Stimulated activated CD4-positive, alpha-beta T cell treated with anti-CD3 and anti-CD28 coated beads, Interleukin-12 subunit alpha, Interleukin-12 subunit beta, amount 100 ng/mL, for 24 hours (primary cell): ENCODE measurements at regions not wholly inside any gene's neighbourhood (a gene's known extent, or its start where the extent isn't known, plus 50 kb on each side); places are given as distances from the start of the nearest gene placed in this dataset.
"Not testable (repeated sequence)": the region's sequence is repeated elsewhere in the genome, so short reads cannot be mapped to it uniquely, and the experiment has no call there.

Experiments
- DNase-seq, 2 experiments: peaks; one replicate each; pipeline ENCODE4 v3.0.0-alpha.2; 2020; ENCODE audit warnings: low read depth in 2 of 2

DNA sequence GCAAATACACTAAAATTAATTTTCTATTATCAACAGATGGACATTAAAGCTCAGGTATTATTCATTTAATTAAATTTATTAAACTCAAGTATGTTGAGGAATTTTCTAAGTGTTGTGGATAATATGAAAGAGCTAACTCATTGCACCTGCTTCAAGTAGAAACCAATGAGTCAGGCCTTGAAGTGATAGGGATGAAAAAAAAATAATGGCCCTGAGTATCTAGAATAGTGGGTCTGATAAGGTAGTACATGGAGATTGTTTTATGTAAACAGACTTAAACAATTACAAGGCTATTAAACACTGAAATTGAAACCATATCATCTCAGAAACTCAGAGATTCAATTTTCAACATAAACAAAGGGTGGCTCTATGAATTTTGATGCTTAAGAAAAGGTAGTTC lies 857.1 kb upstream of the GBE1 start:
- no peak for DNase-seq

DNA sequence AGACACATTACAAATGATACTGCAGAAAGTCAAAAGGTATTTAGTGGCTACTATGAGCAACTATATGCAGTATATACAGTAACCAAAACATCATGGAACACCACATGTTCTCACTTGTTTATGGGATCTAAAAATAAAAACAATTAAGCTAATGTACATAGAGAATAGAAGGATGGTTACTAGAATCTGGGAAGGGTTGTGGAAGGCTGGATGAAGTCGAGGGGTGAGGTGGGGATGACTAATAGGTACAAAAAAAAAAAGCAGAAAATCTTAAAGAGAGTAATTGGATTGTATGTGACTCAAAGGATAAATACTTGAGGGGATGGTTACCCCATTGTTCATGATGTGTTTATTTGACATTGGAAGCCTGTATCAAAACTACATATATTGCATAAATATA lies 848.8 kb upstream of the GBE1 start:
- DNase-seq: no peak

DNA sequence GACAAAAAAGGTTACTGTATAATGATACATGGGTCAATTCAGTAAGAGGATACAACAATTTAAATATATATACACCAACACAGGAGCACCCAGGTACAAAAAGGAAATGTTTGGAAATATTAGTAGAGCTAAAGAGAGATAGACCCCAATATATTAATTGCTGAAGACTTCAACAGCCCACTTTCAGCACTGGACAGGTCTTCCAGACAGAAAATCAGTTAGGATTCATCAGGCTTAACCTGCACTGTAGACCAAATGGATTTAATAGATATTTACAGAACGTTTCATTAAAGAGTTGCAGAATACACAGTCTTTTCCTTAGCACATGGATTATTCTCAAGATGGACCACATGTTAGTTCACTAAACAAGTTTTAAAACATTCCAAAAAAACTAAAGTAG lies 845.9 kb upstream of the GBE1 start:
- no peak for DNase-seq

DNA sequence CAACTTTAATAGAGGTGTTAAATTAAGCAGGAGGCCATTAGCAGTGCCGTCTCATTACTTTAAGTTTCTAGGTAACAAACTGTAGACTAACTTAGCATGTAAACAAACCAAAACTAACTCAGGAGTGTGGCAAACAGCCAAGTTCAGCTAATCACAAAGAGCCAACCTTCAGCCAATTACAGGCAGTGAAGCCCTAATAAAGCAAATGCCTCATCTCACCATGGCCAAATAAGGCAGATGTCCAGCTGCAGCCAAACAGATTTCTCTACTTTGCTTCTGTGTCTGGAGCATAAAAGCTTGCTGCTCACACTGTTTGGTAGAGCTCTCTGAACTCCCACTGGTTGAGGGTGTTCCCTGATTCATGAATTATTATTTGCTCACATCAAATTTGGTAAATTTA lies 835.4 kb upstream of the GBE1 start:
- DNase-seq: no peak

DNA sequence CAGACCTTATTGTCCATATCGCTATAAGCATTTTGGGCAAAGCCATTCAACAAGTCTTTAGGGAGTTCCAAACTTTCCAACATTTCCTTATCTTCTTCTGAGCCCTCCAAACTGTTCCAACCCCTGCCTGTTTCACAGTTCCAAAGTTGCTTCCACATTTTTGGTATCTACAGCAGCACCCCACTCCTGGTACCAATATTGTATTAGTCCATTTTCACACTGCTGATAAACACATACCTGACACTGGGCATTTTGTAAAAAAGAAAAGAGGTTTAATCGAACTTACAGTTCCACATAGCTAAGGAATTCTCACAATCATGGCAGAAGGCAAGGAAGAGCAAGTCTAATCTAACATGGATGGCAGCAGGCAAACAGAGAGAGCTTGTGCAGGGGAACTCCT lies 834.1 kb upstream of the GBE1 start:
- no peak for DNase-seq

DNA sequence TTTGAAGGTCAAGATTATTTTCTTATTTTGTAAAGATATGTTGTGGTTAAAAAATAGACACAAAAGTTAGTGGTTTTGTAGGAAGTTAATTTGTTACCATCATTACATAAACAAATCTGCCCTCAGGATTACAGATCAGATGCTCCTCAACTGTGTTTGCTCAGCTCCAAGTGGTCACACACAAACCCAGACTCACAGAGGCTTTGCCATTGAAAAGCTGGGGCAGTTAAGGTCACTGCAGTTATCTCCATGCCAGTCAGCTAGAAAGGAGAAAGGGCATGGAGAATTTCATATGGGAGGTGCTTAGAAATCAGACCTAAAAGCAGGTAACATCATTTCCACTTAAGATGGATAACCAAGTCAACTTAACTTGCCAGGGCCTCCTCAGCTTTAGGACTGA lies 825.7 kb upstream of the GBE1 start:
- DNase-seq: no peak

DNA sequence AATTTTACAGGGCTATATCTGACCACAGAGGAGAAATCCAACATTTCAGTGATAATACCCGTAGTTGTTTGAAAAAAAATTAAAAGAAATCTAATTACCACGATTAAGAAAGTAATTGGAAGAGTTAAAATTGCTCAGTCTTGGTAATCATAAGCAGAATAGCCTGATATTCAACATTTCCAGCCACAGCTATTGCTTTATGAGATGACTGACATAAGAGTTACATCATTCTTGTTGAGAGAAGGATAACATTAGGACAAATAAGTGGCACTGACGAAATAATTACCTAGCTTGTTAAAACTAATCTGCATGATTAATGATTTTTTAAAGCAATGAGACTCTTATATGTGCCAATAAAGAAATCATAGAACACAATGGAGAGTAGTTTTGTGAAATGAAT lies 825.0 kb upstream of the GBE1 start:
- DNase-seq: no peak

DNA sequence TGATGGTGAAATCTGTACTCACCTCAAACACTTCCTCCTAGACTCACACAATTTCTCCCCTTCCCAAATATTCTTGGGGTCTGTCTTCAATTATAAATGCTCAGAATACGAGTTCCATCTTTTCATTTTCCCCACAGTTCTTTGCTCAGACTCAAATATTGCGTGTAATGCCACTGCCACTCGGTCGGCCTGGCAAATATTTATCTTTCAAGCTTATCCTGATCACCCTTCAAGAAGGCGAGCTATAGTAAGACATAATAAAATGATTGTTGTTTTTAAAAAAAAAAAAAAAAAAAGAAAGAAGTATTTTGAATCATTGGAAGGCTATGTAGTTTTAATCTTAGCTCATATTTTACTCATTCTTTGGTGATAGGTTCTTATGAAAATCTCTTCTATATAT lies 824.6 kb upstream of the GBE1 start:
- not testable (repeated sequence) for DNase-seq

DNA sequence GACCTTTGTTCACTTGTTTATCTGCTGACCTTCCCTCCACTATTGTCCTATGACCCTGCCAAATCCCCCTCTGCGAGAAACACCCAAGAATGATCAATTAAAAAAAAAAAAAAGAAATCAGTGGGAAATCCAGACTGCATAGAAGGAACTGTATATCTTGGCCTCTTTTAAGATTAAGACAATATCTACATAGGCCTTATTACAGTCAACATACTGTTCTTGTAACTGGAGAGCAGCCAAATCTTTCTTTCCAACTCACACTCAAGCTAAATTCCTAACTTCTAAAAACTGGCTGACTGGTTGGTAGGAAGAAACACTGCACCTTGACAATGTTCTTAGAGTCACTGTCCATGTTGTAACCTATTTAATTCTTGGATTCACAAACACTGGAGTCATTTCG lies 824.1 kb upstream of the GBE1 start:
- not testable (repeated sequence) for DNase-seq

DNA sequence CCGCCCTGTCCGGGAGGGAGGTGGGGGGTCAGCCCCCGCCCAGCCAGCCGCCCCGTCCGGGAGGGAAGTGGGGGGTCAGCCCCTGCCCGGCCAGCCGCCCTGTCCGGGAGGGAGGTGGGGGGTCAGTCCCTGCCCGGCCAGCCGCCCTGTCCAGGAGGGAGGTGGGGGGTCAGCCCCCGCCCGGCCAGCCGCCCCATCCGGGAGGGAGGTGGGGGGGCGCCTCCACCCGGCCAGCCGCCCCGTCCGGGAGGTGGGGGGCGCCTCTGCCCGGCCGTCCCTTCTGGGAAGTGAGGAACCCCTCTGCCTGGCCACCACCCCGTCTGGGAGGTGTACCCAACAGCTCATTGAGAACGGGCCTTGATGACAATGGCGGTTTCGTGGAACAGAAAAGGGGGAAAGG lies 823.4 kb upstream of the GBE1 start:
- not testable (repeated sequence) for DNase-seq

DNA sequence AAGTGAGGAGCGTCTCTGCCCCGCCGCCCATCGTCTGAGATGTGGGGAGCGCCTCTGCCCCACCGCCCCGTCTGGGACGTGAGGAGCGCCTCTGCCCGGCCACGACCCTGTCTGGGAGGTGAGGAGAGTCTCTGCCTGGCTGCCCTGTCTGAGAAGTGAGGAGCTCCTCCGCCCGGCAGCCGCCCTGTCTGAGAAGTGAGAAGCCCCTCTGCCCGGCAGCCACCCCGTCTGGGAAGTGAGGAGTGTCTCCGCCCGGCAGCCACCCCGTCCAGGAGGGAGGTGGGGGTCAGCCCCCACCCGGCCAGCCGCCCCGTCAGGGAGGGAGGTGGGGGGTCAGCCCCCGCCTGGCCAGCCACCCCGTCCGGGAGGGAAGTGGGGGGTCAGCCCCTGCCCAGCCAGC lies 823.0 kb upstream of the GBE1 start:
- not testable (repeated sequence) for DNase-seq

DNA sequence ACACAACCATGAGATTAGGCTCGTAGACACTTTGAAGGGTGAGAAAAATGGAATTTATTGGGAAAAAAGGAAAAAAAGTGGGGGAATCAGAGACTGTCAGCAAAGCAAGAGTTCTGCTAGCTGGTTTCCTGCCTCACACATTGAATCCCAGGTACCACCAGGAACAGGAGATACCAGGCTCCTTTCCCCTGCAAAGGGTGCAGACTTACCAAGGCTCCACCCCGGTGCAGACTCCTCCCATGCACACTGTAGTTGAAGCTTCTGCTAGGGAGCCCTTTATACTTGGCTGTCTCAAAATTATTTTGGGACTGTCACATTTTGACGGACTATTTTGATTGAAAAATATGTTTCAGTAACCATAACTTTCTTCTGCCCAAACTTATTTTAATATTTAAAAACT lies 819.9 kb upstream of the GBE1 start:
- DNase-seq: no peak

DNA sequence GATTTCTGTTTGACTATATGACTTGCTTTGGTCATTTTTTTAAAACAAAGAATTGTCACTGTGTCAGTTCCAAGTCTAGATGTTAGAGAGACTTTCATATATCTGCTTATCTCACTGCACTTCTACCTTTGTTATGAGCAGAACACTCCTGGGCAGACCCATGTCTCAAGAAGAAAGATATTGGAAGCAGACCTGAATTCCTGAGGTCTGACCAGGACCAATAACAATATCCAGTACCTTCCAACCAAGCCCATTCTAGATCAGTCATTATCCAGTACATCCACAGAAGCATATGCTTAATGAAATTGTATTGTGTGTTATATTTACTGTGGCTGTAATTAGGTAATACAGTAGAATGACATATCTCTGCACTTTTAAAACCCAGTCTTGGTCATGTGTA lies 811.3 kb upstream of the GBE1 start:
- no peak for DNase-seq

DNA sequence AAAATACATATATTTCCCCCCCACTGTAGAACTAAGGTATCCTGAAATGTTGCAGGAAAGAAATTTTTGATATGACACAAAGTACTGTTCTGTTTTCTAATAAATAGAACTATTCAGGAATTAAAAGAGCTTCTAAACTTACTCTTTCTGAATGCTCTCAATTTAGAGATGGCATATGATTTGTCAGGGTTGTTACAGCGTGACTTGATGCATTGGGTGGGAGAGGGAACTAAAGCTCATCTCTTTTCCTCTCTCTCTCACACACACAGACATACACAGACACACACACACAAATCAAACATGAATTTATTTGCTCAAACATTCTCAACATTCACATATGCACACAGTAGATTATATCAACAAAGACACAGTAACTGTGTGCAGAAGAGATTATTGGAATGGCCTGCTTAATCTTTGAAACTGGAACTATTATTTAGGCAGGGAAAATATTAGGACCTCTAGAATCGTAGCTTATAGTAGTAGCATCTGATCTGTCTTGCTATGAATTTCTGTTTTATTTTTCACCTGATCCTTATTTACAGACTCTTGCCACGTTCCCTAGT lies 807.4 kb upstream of the GBE1 start:
- no peak for DNase-seq

DNA sequence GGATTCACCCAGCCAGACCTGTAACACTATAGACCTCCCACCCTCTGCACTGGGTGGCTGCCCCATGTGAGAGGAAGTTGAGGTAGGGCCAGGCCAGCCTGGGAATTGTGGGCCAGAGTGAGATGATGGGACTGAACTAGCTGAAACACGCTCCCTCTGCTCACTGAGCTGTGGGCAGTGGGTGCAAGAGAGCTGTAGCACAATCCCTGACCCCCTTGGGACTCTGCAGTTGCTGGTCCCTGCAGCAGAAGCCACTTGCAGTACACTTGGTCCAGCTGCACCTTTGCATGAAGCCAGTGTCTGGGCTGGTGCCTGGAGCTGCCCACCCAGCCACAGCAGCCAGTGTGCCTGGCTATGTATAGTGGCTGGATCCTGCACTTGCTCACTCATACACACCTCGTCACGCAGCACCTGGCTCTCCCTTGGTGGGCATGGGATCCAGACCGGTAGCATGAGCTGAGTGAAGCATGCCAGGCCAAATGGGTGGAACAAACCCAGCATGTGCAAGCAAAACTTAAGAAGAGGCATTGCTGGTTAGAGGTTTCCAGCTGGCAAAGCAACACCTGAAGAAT lies 805.7 kb upstream of the GBE1 start:
- no peak for DNase-seq

DNA sequence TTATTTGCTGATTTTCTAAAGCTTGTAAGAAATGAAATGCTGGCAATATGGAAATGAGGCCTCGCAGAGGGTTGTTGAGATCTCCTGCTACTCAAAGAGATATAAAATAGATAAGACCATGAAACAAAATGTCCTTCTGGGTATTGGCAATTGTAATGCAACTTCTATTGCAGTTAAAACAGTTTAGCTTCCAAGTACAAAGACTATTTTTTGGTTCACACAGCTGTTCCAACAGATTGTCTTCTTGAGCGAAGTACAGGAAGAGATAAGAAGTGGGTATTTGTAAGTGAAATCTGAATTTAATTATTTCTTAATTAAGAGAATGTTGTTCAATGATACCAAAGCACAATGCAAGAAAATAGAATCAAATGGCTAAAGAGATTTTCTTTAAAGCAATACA lies 801.5 kb upstream of the GBE1 start:
- DNase-seq: no peak

DNA sequence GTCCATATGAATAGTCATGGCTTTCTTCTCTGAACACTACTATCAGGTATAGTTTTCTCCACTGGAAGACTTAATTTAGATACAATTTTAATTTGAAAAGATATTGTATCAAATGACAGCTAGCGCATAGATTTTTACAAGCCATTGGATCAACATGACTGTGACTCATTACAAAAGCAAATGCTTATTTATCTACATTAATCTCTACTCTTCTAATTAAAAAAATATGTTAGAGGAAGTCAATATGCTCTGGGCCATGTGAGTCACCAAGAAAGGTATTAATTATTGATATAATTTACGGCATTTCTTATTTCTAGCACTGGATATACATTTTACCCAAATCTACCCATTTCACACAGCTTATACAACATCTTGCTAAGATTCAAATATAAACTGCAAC lies 800.3 kb upstream of the GBE1 start:
- DNase-seq: no peak

DNA sequence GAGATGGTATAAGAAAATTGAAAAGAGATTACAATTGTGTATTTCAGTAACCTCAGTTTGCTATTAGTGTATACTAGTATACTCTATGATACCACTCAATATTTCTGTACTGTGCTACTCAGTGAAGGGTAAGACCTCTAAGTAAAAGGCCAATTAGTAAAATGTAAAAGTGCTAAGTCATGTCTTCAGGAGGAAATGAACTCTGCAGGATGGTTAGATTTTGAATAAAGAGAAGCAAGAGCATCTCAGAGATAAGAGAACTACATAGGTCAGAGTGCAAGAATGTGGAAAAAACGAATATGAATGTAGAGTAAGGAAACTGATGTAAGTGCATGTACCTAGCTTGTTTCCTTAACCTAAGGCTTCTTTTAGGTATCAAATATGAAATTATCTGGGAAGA lies 796.6 kb upstream of the GBE1 start:
- DNase-seq: no peak

DNA sequence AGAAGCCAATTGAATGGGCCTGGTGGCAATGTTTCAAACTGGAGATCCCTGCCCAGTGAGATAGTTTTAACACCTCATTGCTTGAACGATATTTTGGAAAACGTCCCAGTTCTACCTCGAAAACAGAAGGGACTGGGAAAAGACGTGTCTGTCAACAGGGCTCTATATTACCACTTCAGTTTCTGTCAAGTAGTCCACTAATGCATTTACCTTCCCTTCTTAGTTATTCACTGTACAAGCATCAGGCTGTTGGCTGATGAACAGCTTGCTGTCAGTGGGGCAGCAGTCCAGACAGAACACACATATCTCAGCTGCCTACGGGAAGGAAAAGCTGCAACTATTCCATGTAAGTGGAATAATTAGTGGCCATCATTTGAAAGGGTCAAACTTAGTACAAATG lies 794.7 kb upstream of the GBE1 start:
- DNase-seq: no peak

DNA sequence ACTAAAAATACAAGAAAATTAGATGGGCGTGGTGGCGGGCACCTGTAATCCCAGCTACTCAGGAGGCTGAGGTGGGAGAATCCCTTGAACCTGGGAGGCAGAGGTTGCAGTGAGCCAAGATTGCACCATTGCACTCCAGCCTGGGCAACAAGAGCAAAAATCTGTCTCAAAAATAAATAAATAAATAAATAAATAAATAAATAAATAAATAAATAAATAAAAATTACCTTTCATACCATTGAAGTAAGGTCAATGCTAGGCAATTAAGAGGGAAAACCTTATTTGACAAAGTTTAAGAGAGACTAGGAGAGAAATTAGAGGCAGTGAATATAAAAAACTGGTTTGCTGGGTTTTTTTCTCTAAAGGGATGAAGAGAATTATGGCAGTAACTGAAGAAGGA lies 781.1 kb upstream of the GBE1 start:
- DNase-seq: not testable (repeated sequence)

DNA sequence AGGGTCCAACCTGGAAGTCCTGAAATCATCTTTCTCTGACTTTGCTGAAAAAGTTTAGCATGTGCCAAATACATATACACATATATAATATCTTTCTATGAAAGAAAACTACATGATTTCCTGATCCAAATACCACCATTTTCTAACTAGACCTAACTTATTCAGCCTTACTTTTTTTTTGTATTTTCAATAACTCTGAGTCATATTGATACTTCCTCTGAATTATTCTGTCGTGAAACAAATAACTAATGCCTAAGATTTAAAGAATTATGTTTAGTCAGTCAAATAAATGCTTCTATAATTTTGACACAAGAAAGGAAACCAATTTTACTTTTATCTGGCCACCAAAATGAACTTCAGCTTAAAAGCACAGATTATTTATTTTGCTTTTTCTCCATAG lies 760.2 kb upstream of the GBE1 start:
- DNase-seq: no peak

DNA sequence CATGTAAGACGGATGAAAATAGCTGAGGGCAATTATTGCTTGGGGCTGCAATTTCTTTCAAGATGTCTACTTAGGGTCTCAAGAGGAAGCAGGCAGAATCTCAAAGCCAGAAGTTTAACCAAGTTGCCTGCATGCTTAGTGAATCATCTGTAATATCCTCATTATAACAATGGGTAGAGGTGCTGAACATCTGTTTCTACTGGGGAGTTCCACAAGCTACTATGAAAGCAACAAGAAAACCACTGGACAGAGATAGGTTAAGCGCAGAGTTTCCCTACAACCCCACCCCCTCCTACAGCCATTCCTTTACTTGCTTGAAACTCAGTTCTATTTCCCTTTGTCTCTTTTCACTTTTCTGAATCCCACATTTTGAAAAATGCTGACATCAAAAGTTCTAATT lies 759.4 kb upstream of the GBE1 start:
- DNase-seq: no peak

DNA sequence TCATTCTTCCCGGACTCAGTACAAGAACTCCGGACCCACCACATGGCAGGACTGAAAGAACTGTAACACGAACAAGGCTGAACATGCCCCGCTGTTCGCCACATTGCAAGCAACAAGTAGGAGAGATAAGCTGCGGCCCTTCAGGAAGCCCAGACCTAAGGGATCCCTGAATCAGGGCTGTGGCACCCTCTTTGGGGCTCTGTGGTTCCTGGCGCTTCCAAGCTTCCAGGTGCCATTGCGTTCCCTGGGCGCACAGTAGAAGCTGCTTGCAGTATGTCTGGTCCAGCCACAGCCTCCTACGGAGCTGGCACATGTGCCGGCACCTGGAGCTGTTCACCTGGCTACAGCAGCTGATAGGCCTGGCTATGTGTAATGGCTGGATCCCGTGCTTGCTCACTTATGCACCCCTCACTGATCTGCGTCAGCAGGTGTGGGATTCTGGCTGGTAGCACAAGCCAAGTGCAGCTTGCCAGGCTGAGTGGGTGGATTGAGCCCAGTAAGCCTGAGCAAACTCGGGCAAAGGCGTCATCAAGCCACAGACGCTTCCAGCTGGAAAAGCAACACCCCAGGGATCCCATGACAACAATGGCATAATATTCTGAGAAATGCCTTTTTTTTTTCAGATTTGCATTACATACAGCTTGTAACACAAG lies 748.6 kb upstream of the GBE1 start:
- DNase-seq: no peak
